Ishikawa (cell line): ENCODE measurements at regions not wholly inside any gene's neighbourhood (a gene's known extent, or its start where the extent isn't known, plus 50 kb on each side); places are given as distances from the start of the nearest gene placed in this dataset.

Experiments used
- CEBPB ChIP-seq: IDR thresholded peaks from 2 replicates; pipeline ENCODE4 v1.6.1; 2012
- CREB1 ChIP-seq: IDR thresholded peaks from 2 replicates; pipeline ENCODE4 v1.6.1; 2012; ENCODE audit warnings: low read depth
- EGR1 ChIP-seq: IDR thresholded peaks from 2 replicates; pipeline ENCODE4 v1.6.1; 2012
- EP300 ChIP-seq: IDR thresholded peaks from 2 replicates; pipeline ENCODE4 v1.6.1; 2012; ENCODE audit warnings: borderline replicate concordance
- FOXM1 ChIP-seq: IDR thresholded peaks from 2 replicates; pipeline ENCODE4 v1.6.1; 2012; ENCODE audit warnings: low read depth, borderline replicate concordance
- MAX ChIP-seq: IDR thresholded peaks from 2 replicates; pipeline ENCODE4 v1.6.1; 2012
- NFIC ChIP-seq: IDR thresholded peaks from 2 replicates; pipeline ENCODE4 v1.6.1; 2012
- RAD21 ChIP-seq: IDR thresholded peaks from 2 replicates; pipeline ENCODE4 v1.6.1; 2012; ENCODE audit warnings: low read depth
- REST ChIP-seq: IDR thresholded peaks from 2 replicates; pipeline ENCODE4 v1.6.1; 2012; ENCODE audit warnings: low read depth, mild to moderate bottlenecking
- TAF1 ChIP-seq: IDR thresholded peaks from 2 replicates; pipeline ENCODE4 v1.6.1; 2012; ENCODE audit warnings: low read depth, mild to moderate bottlenecking
- TCF12 ChIP-seq: IDR thresholded peaks from 2 replicates; pipeline ENCODE4 v1.6.1; 2012; ENCODE audit warnings: low read depth
- TEAD4 ChIP-seq: IDR thresholded peaks from 2 replicates; pipeline ENCODE4 v1.6.1; 2012
- USF1 ChIP-seq: IDR thresholded peaks from 2 replicates; pipeline ENCODE4 v1.6.1; 2012
- YY1 ChIP-seq: IDR thresholded peaks from 2 replicates; pipeline ENCODE4 v1.6.1; 2012; ENCODE audit warnings: low read depth
- ZBTB7A ChIP-seq: IDR thresholded peaks from 2 replicates; pipeline ENCODE4 v1.6.1; 2012; ENCODE audit warnings: low read depth

- no peak for TF ChIP-seq TAF1
- TF ChIP-seq CEBPB: no peak
- TF ChIP-seq YY1: no peak
- no peak for TF ChIP-seq USF1
- no peak for TF ChIP-seq REST
- TF ChIP-seq CREB1: no peak
- TF ChIP-seq RAD21: no peak
- no peak for TF ChIP-seq EP300
- no peak for TF ChIP-seq MAX
- TF ChIP-seq TCF12: no peak
- TF ChIP-seq NFIC: no peak
- no peak for TF ChIP-seq TEAD4
- TF ChIP-seq FOXM1: no peak
- no peak for TF ChIP-seq ZBTB7A
- TF ChIP-seq EGR1: no peak
These were observed 165.5 kb upstream of the SLIT2 start for GRCh38 chr4:20086067-20086798.

DNA sequence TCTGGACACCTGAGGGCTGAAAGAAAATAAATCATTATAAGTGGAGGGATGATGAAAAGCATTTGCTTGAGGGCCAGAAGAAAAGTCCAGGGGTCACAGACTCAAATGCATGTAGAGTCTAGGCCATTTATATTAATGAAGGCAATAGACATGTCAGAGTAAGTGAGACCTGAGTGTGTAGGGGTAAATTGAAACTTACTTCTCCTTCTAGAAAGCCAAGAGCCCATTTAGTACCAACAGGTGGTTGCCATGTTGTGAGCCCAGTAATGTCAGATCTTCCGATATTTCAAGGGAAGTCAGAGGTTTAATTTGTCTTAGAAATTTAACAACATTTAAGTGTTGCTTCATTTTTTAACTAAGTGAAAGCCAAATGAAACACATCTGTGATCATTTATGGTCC is 166.1 kb upstream of the SLIT2 start:
- no peak for TF ChIP-seq ZBTB7A
- no peak for TF ChIP-seq FOXM1
- no peak for TF ChIP-seq CEBPB
- no peak for TF ChIP-seq NFIC
- TF ChIP-seq REST: no peak

GRCh38 chr4:20085156-20085555 is 166.5 kb upstream of the SLIT2 start:
- TF ChIP-seq REST (no peak), FOXM1 (no peak), ZBTB7A (no peak), CEBPB (no peak), MAX (no peak), TCF12 (no peak), RAD21 (no peak), CREB1 (no peak), TAF1 (no peak), YY1 (no peak), TEAD4 (no peak), EGR1 (no peak), EP300 (no peak)

- no peak for TF ChIP-seq NFIC
- no peak for TF ChIP-seq EGR1
- no peak for TF ChIP-seq EP300
- TF ChIP-seq TCF12: no peak
- no peak for TF ChIP-seq RAD21
- TF ChIP-seq CREB1: no peak
- no peak for TF ChIP-seq TAF1
- no peak for TF ChIP-seq YY1
- TF ChIP-seq ZBTB7A: no peak
- no peak for TF ChIP-seq REST
- no peak for TF ChIP-seq CEBPB
- no peak for TF ChIP-seq USF1
- no peak for TF ChIP-seq FOXM1
These were observed 167.2 kb upstream of the SLIT2 start for GRCh38 chr4:20084488-20084887.
